Left kidney (tissue), 1 donor: ENCODE measurements at regions not wholly inside any gene's neighbourhood (a gene's known extent, or its start where the extent isn't known, plus 50 kb on each side); places are given as distances from the start of the nearest gene placed in this dataset.
"Not testable (repeated sequence)": the region's sequence is repeated elsewhere in the genome, so short reads cannot be mapped to it uniquely, and the experiment has no call there.

ENCODE experiments used
- DNase-seq: peaks from one replicate; pipeline ENCODE4 v3.0.0-alpha.2; 2013

DNA sequence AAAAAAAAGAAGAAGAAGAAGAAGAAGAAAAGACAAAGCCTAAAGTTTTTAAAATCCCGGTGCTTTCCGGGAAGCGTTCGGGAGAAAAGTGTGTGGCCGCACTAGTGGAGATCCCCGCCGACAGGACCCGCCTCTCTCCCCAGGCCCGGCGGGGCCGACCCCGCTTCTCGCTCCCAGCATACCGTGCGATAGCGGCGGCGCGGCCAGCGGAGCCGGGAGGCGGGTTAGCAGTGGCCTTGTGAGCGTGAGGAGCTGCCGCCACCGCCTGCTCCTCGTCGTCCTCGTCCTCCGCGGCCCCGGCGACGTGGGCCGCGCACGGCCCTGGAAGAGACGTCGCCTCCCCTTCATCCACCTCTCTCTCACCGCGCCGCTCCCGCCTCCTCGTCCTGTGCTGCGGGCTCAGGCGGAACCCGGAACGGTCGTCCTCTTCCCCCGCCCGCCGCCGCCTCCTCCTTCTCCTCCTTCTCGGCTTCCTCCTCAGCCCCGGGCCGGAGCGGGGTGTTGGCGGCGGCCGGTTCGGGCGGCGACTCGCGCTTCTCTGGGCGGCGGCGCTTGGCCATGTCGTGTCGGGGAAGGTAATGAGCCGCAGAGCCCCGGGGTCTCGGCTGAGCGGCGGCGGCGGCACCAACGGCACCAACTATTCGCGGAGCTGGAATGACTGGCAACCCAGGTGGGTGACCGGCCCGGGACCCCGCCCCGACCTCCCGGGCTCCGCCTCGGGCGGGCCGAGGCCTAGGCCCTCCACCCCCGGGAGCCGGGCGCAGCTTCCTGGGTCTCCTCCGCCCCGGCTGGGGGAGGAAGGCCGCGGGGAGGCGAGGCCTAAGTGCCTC, 62.6 kb upstream of the CDR2 start:
- peak; percentile 71 for DNase-seq

DNA sequence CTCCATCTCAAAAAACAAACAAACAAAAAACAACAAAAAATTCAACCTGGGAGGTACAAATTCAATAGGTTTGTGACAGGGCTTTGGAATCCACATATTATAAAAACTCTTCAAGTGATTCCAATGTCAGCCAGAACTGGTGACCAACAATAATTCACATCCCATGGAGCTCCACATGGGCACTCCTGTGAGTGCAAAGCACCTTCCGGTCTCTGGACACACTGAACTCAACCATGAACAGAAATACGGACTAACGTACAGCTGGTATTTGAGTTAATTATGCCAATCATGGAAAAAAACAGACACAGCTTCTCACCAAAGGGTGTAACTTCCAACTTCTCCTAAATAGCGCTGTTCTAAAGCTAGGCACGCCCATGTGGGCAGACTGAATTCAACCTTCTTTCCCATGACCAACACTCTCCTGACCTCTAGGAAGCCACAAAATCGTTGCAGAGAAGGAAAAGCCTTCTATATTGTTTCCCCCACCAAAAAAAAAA, 62.0 kb upstream of the CDR2 start:
- not testable (repeated sequence) for DNase-seq

DNA sequence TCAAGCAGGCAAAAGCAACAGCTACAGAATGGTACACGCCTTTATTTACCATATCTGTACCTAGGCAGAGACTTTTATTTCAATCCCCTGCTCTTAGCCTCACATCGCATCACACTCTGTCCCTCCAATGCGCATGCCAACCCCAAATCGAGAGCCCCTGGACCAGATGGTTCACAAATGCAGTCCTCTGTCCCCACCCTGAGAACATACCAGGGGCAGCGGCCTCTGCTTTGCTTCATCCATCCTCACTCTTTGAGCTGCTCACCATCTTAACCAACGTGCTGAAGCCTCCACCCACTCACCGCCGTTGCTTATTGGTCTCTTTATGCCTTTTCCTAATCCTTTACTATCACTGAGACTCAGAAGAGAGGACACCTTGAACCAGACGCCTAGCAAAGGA, 56.9 kb upstream of the CDR2 start:
- not testable (repeated sequence) for DNase-seq

DNA sequence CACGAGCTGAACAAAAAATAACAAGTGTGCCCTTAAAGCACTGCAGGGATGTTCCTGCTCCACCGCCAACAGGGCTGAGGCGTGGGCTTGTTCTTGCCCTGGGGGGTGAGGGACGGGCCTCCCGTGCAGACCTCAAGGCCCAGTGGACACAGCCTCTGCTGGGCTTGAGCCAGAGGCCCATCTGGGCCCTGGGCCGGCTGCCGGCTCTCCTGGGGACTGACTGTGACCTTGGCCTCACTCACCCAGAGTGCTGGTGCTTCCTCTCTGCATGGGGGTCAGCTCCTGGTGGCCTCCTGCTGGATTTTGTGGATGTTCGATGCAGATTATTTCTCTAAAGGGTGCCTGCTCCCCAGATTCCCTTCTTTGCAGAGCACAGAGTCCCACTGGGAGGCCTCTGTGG, 54.2 kb upstream of the CDR2 start:
- DNase-seq = no peak

DNA sequence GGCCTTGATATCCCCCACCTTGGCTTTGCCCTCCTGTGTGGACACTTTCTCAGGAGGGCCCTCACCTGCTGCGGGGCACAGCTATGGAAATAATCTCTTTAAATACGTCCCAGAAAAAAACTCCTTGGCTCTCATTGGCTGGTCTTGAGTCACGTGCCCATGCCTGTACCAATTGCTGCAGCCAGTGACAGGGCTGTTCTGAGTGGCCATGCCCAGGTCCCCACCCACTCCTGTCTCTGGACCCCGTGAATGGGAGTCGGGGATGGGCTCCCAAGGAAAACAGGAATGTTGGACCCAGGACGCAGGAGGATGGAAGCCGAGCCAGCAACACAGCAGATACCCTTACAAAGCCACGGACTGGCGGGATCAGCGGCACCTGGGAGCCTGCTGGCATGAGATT, 53.1 kb upstream of the CDR2 start:
- no peak for DNase-seq

DNA sequence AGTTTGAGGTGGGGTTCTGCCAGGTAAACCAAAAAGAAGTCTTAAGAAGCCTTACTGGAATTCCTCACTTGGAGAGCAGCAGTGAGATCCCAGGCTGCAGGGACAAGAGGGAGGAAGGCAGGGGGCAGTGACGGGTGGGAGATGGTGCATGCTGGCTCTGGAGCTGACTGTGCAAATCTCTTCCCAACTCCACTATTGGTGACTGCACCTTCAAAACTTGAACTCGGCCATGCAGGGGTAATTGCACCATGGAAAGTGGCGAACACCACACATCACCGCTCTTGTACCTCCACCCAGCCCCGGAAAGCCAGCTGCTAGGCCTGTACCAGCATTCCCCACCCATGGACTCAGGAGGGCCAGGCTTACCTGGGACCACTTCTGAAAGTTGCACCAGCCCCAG, 51.4 kb upstream of the CDR2 start:
- no peak for DNase-seq

DNA sequence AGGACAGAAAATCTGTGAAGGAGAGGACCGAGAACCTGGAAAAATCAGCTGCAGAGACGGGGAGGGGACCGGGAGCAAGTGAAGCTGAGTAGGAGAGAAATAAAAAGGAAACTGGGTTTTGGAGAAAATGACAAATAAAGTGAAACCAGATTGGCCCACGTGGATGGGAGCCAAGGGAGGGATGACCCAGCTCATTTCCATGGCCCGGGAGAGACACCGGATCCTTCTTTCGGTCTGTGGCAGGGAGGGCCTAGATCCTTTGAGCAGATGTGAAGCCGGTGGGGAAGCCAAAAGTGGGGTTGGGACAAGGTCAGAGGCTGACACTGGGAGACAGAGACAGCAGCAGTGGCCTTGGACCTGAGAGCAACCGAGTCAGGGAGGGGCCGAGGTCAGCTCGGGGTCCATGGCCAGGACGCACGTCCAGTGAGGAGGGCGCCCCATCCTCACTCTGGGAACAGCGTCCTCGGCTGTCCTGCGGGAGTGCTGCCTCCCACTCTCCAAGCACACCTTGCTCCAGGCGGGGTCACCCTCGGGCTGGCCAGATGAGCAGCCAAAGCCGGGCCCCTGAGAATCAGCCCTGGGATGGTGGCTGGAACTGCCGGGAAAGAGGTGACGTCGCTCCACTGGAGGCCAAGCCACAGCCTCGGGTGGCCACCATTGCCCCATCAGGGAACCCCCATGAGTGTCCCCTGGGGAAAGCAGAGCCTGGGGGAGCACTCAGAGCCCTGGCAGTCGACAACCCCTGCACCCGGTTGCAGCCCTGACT, 50.8 kb upstream of the CDR2 start:
- no peak for DNase-seq

DNA sequence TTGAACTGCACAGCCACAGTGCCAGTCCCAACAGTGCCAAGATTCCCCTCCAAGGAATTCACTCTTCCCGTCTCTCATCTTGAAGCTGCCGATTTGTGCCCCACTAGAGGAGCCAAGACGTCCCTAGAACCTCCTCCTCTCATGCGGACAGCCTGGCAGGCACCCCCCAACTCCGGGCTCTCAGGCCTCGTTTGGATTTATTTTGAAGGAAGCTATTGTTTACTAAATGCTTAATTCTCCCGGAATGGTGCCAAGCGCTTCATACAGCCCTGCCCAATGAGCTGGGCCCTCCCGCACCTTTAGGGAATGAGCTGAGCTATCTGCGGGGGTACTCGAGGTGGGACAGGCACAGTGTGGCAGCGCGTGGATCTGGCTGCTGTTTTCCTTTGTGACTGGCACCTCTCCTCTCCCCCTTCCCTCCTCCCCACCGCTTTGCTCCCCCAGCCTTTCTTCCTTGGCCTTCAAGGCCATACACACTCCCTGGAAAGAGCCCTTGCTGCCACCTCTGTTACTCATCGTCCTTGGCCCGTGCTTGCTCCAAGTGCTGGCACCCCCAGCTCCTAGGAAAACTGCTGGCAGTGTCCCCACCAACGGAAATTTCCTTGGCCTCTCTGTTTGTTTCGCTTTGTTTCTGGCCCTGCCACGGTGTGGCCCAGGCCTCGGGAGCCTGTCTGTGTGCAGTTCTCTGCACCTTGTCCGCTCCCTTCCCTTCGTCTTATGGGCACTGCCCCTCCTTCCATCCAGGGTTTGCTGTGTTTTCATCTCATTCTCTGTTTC, 49.9 kb upstream of the CDR2 start:
- DNase-seq = no peak
